ENCODE measurements at regions not wholly inside any gene's neighbourhood (a gene's known extent, or its start where the extent isn't known, plus 50 kb on each side); places are given as distances from the start of the nearest gene placed in this dataset.

GRCh38 chr1:90502194-90502593, 214.9 kb downstream of the BARHL2 start:
- CTCF ChIA-PET (ENCODE audit: low intra/inter-chr PET ratio, low total read pairs): no interaction called here
- Histone ChIP-seq H3K79me2 (ENCODE audit: insufficient read depth, low read length) (no peaks in the 10 kb centered on the region), H3K36me3 (replicated peaks in 1 of 2; ENCODE audit: control insufficient read depth in 1 of 2, insufficient read depth in 2 of 2, low read length in 2 of 2) (no peaks in the 10 kb centered on the region), H3K9me3 (ENCODE audit: low read length) (no peaks in the 10 kb centered on the region), H3K27me3 (ENCODE audit: control insufficient read depth in 1 of 2, insufficient read depth in 2 of 2, low read length in 2 of 2) (no peaks in the 10 kb centered on the region; a peak in 1 of 5 replicates), H3K27ac (ENCODE audit: extremely low read length, insufficient read depth, low read length) (no peak overlapping the region), H3K4me2 (ENCODE audit: low read depth, low read length) (no peak overlapping the region), H3K4me1 (ENCODE audit: insufficient read depth, low read length) (0 out of 2 replicates have a peak, but pooled peaks cover 5% of the 10 kb centered on the region), H2AFZ (ENCODE audit: low read length) (no peak overlapping the region), H3K9ac (ENCODE audit: insufficient read depth, low read depth, low read length) (no peak overlapping the region), H4K20me1 (ENCODE audit: insufficient read depth, low read length) (no peaks in the 10 kb centered on the region), H3K4me3 (replicated peaks in 1 of 3; ENCODE audit: insufficient read depth in 1 of 3, low read depth in 2 of 3, low read length in 3 of 3) (no peak overlapping the region)
- no peak for ATAC-seq
- intact Hi-C loops (cut with micrococcal nuclease; ENCODE audit: unreplicated experiment) (no loop called here), in situ Hi-C loops (cut with HindIII; ENCODE audit: extremely low pct_ligation_motif_present, low pct_unique_long_range_greater_than_20kb) (no loop called here)
- BruUV-seq (replicated peaks): no TSS peak
- FAIRE-seq: no peak
- WGBS (ENCODE audit: low lambda C conversion rate): 40% methylated on average over 7 of the region's 7 CpGs
- POLR2A ChIA-PET: no interaction called here
- DNase-seq (ENCODE audit: low spot score): no peak
- TF ChIP-seq FIP1L1 (IDR thresholded peaks at IDR 0.05; ENCODE audit: borderline replicate concordance, insufficient read depth, low read depth, low read length): no peak
- TF ChIP-seq ZNF160 (CRISPR knock-in tag; IDR thresholded peaks at IDR 0.05): no peak
- TF ChIP-seq SCMH1 (CRISPR knock-in tag; IDR thresholded peaks at IDR 0.05; ENCODE audit: borderline replicate concordance): no peak
- TF ChIP-seq DDIT3 (CRISPR knock-in tag; IDR thresholded peaks at IDR 0.05): no peak
- TF ChIP-seq GABPB1 (CRISPR knock-in tag; IDR thresholded peaks at IDR 0.05): no peak
- no peak for TF ChIP-seq ZNF24 (IDR thresholded peaks at IDR 0.05)
- TF ChIP-seq CEBPZ (IDR thresholded peaks at IDR 0.05; ENCODE audit: low read length): no peak
- TF ChIP-seq ZNF687 (CRISPR knock-in tag; IDR thresholded peaks at IDR 0.05): no peak
- TF ChIP-seq ZNF567 (CRISPR knock-in tag; IDR thresholded peaks at IDR 0.05; ENCODE audit: borderline replicate concordance): no peak
- no peak for TF ChIP-seq TIGD3 (CRISPR knock-in tag; IDR thresholded peaks at IDR 0.05; ENCODE audit: borderline replicate concordance)
- TF ChIP-seq DRAP1 (CRISPR knock-in tag; IDR thresholded peaks at IDR 0.05): no peak
- no peak for TF ChIP-seq ZNF260 (CRISPR knock-in tag; IDR thresholded peaks at IDR 0.05; ENCODE audit: borderline replicate concordance, low read depth)

Measured in HepG2 (cell line).